BE2C (cell line): ENCODE measurements at regions not wholly inside any gene's neighbourhood (a gene's known extent, or its start where the extent isn't known, plus 50 kb on each side); places are given as distances from the start of the nearest gene placed in this dataset.

Experiments
- DNase-seq: peaks from one replicate; pipeline ENCODE4 v3.0.0-alpha.2; 2020
- H3K27me3 ChIP-seq: fragments of 250-450 bp; sonication (Bioruptor Pico); 2 replicates; pipeline ENCODE4 v1.5.1; 2020; ENCODE audit warnings: mild to moderate bottlenecking
- H3K36me3 ChIP-seq: fragments of 250-450 bp; sonication (Bioruptor Pico); 2 replicates; pipeline ENCODE4 v1.5.1; 2020; ENCODE audit warnings: mild to moderate bottlenecking
- H3K4me1 ChIP-seq: fragments of 250-450 bp; sonication (Bioruptor Pico); 2 replicates; pipeline ENCODE4 v1.5.1; 2020
- H3K4me3 ChIP-seq: 2 replicates; pipeline ENCODE4 v1.5.1; 2011; ENCODE audit warnings: low read depth, low read length
- H3K9me3 ChIP-seq: fragments of 250-450 bp; sonication (Bioruptor Pico); 2 replicates; pipeline ENCODE4 v1.5.1; 2020
- TF ChIP-seq, protein P1 (sequence below): IDR thresholded peaks from 2 replicates; pipeline ENCODE4 v1.5.1; 2012; ENCODE audit warnings: mild to moderate bottlenecking, low read depth, low read length

- no peaks in the 10 kb centered on the region for H3K36me3 ChIP-seq
- no peak overlapping the region for H3K4me3 ChIP-seq
- no peaks in the 10 kb centered on the region for H3K9me3 ChIP-seq
- no peaks in the 10 kb centered on the region for H3K27me3 ChIP-seq
- no peaks in the 10 kb centered on the region for H3K4me1 ChIP-seq
- TF ChIP-seq, protein P1, sequence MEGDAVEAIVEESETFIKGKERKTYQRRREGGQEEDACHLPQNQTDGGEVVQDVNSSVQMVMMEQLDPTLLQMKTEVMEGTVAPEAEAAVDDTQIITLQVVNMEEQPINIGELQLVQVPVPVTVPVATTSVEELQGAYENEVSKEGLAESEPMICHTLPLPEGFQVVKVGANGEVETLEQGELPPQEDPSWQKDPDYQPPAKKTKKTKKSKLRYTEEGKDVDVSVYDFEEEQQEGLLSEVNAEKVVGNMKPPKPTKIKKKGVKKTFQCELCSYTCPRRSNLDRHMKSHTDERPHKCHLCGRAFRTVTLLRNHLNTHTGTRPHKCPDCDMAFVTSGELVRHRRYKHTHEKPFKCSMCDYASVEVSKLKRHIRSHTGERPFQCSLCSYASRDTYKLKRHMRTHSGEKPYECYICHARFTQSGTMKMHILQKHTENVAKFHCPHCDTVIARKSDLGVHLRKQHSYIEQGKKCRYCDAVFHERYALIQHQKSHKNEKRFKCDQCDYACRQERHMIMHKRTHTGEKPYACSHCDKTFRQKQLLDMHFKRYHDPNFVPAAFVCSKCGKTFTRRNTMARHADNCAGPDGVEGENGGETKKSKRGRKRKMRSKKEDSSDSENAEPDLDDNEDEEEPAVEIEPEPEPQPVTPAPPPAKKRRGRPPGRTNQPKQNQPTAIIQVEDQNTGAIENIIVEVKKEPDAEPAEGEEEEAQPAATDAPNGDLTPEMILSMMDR: no peak
- DNase-seq: no peak
These were observed 181.7 kb upstream of the IGFBP7 start for GRCh38 chr4:57291911-57292310.

DNA sequence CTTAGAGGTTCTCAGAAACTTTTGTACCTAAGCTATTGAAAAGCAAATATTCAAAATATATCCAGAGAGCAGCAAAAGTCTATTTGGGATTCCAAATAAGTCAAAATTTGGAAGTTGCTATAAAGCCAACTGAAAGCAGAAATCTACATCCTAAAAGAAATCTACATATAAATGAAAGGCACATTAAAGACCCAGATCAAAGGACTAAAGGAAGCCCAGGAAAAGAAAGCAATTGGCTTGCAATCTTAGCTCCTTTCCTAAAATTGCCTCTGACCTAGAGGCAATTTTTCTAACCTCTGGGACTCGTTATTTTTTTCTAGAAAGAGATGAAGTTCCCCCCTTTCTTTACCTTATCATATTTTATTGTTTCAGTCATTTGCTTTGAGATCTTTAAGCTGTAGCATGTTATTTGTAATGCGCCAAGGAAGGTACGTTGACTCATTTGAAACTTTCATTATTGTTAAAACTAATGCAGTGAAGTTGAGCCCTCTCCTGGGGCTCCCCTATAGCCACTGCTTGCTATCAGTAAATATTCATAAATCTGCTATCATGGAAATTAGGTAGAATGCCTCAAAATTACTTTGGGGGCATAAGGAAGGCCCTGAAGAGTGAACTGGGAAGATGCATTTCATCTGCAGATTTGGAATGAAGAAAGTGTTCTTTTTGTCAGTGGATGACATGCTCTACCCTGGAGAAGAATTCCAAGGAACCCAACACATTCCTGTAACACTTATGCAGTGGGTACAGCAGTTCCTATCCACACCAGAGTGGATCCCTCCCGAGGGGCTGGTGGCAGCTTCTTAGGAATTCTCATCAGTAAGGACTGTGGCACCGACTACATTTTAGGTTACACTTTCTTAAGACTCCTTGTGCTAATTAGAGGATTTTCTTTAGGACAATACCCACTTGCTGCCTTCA is 177.8 kb upstream of the IGFBP7 start:
- Histone ChIP-seq H3K4me1 (no peaks in the 10 kb centered on the region), H3K36me3 (no peaks in the 10 kb centered on the region), H3K27me3 (no peaks in the 10 kb centered on the region), H3K4me3 (no peak overlapping the region), H3K9me3 (no peaks in the 10 kb centered on the region)
- TF ChIP-seq, protein P1: no peak
- DNase-seq: no peak

DNA sequence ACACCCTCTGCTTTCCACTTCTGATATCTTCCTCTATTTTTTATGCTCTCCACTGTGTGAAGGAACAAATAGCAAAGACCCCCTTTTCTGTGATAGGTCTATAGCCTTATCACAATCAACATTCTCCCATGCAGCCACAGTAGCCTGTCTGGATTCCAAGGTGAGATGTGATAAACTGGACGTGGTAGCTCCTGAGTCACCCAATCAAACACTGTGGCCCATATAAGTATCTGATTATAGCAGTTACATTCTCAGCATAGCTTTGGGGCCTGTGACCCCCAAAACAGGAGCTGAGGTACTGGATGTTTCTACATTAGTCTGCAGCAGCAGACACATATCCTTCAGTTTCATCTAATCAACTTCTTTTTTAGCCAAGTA is 172.7 kb upstream of the IGFBP7 start:
- H3K27me3 ChIP-seq: no peaks in the 10 kb centered on the region
- DNase-seq: no peak
- no peaks in the 10 kb centered on the region for H3K4me1 ChIP-seq
- H3K36me3 ChIP-seq: no peaks in the 10 kb centered on the region
- H3K4me3 ChIP-seq: no peak overlapping the region
- no peaks in the 10 kb centered on the region for H3K9me3 ChIP-seq
- TF ChIP-seq, protein P1: no peak

DNA sequence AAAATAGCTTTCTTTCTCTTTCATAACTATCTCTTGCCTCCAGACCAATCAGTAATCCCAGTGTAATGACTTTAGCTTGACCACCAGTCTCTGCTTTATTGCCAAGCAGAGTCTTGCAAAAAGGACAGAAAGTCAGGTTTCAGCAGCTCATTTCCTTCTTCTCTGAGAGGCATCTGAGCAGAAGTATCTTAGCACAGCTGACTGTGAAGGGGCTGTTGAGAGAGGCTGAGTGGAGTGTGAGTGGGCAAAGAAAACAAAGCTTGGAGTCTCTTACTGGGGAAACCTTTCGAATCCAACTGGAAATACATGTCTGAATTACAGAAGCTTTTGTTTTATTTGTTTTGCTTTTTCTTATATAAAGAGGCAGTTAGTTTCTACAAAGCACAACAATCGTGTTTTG is 170.3 kb upstream of the IGFBP7 start:
- Histone ChIP-seq H3K9me3 (no peaks in the 10 kb centered on the region), H3K4me3 (no peak overlapping the region), H3K36me3 (no peaks in the 10 kb centered on the region), H3K27me3 (no peaks in the 10 kb centered on the region), H3K4me1 (no peaks in the 10 kb centered on the region)
- TF ChIP-seq, protein P1: no peak
- DNase-seq: no peak

- no peaks in the 10 kb centered on the region for H3K27me3 ChIP-seq
- TF ChIP-seq, protein P1: no peak
These were observed 168.6 kb upstream of the IGFBP7 start for GRCh38 chr4:57278780-57279179.

GRCh38 chr4:57274082-57274481 is 163.9 kb upstream of the IGFBP7 start:
- no peaks in the 10 kb centered on the region for H3K27me3 ChIP-seq
- H3K4me3 ChIP-seq: no peak overlapping the region
- no peaks in the 10 kb centered on the region for H3K36me3 ChIP-seq
- H3K9me3 ChIP-seq: no peaks in the 10 kb centered on the region
- TF ChIP-seq, protein P1: no peak
- no peaks in the 10 kb centered on the region for H3K4me1 ChIP-seq
- DNase-seq: no peak

More at GRCh38 chr4:57278780-57279179, 168.6 kb upstream of the IGFBP7 start:
- Histone ChIP-seq H3K4me1 (no peaks in the 10 kb centered on the region), H3K9me3 (no peaks in the 10 kb centered on the region), H3K36me3 (no peaks in the 10 kb centered on the region), H3K4me3 (no peak overlapping the region)
- no peak for DNase-seq
